Left cardiac atrium (tissue), 4 donors: ENCODE measurements at regions not wholly inside any gene's neighbourhood (a gene's known extent, or its start where the extent isn't known, plus 50 kb on each side); places are given as distances from the start of the nearest gene placed in this dataset.
"Not testable (repeated sequence)": the region's sequence is repeated elsewhere in the genome, so short reads cannot be mapped to it uniquely, and the experiment has no call there.

Experiments used
- ATAC-seq, 2 donors: fragments of 200-7000 bp; cut with Tn5 transposase; one replicate each; pipeline ENCODE4 v1.9.1; 2020; ENCODE audit warnings: mild to moderate bottlenecking in 2 of 2, moderate library complexity in 2 of 2
- DNase-seq: peaks from one replicate; pipeline ENCODE4 v3.0.0-alpha.2; 2020
- intact Hi-C, 2 donors: fragments of 100-400 bp; cut with DNase I; formaldehyde crosslinking; loops; one replicate each; pipeline versions ENCODE4 v1.14.1 to v1.15.1; 2022 to 2023
- donor health status: DM: no; HTN: yes; CAD: no.
- donor health status: DM: no; HTN: yes; CAD: no; lungs with severe emphysema.
- donor health status: DM: yes; HTN: yes; CAD: no.
- donor health status: Dilated cardiomyopathy.

DNA sequence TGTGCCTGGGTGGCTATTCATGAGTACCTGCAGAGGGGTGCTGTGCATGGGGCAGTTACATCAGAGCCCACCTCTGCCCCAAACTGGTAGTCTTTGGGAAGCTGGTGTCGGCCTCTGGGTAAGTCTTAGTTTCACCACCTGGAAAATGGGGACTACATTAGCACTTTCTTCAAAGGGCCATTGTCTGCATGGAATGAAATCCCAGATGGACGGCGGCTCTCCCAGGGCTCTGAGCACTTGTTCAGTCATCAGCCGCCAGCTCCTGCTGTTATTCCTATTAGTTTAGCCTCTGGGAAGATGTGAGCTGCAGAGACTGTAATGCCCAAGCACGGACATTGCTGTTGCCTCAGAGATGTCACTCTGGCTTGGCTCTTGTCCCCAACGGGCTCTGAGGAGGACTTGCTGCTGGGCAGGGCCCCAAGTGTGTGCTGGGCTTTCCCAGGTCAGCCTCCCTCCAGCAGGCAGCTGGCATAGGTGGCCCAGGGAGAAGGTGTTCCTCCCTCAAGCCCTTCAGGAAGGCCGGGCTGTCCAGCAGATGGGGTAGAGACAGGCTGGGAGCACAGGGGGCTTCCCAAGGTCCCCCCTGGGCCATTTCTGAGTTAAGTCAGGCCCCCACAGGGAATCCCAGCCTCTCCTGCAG lies 268.3 kb downstream of the TFAP2C start:
- no peak for ATAC-seq
- intact Hi-C loops: no loop called here
- DNase-seq: no peak

DNA sequence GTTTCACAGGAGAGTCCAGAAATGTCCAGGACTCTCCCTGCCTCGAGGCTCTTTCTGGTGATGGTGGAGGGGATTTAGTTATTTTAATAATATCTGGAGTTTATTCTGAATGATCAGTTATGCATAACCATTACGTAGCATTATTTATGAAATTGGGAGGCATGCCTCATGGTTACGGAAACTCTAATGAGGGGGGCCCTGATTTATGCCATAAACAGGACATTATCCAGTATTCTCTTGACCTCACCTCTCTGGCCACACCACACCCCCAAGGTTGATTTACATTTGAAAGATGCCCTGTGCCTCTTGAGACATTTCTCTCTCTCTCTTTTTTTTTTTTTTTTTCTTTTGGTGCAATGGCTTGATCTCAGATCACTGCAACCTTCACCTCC lies 268.8 kb downstream of the TFAP2C start:
- intact Hi-C loops: no loop called here
- DNase-seq (no peak), ATAC-seq (no peak)

DNA sequence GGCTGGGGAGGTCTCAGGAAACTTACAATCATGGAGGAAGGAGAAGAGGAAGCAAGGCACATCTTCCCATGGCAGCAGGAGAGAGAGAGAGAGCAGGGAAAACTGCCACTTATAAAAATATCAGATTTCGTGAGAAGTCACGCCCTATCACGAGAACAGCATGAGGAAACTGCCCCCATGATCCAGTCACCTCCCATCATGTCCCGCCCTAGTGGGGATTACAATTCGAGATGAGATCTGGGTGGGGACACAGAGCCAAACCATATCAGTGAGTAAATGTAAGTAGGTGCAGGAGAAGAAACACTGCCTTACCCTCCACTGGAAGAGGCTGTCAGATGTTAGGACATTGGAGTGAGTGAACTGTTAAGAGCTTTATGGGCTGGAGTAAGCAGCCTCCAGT lies 270.4 kb downstream of the TFAP2C start:
- DNase-seq (no peak), ATAC-seq (no peak)
- intact Hi-C loops: no loop called here

DNA sequence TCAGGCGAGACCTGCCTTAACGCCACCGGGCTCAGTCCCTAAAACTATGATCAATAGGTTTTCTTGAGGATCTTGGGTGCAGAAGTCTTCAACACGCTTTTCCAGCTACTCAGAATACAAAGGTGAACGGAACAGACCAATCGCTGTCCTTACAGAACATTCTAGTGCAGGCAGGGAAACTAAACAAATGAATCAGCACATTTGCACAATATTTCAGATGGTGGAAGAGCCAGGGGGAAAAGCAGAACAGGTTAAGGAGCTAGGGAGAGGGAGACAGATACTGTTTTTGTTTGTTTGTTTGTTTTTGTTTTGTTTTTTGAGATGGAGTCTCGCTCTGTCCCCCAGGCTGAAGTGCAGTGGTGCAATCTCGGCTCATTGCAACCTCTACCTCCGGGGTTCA lies 271.1 kb downstream of the TFAP2C start:
- ATAC-seq (no peak), DNase-seq (no peak)
- intact Hi-C loops: no loop called here

DNA sequence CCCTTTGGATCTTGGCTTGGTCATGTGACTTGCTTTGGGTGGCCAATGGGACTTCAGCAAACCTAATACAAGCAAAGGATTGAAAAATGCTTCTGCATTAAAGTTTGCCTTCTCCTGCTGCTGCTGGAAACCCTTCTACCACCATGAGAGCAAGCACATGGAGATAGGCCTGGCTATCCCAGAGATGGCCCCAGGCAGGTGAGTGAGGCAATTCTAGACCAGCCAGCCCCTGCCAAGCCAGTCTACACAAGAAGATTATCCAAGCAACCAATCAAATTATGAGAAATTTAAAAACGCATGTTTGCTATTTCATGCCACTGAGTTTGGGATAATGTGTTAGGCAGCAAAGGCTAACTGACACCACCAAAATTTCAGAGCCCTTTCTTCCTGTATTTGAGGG lies 274.3 kb downstream of the TFAP2C start:
- intact Hi-C loops: no loop called here
- ATAC-seq (no peak), DNase-seq (no peak)

DNA sequence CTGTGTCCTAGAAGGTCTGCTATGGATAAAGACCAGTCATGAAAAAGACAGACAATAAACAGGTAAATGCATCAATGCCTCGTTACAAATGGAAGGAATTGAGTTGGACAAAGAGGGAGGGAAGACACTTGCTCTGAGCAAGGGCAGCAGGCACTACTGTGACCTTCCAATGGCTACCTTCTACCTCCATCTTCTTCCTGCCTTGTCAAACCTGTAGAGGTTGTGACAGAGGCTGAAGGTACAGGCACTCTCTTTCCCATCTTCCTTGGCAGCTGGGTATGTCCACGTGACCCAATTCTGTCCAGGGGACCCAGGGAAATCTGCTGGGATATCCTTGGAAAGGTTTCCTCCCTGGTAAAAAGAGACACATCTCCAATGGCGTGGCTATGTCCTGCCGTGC lies 274.8 kb downstream of the TFAP2C start:
- DNase-seq (no peak), ATAC-seq (no peak)
- intact Hi-C loops: no loop called here

DNA sequence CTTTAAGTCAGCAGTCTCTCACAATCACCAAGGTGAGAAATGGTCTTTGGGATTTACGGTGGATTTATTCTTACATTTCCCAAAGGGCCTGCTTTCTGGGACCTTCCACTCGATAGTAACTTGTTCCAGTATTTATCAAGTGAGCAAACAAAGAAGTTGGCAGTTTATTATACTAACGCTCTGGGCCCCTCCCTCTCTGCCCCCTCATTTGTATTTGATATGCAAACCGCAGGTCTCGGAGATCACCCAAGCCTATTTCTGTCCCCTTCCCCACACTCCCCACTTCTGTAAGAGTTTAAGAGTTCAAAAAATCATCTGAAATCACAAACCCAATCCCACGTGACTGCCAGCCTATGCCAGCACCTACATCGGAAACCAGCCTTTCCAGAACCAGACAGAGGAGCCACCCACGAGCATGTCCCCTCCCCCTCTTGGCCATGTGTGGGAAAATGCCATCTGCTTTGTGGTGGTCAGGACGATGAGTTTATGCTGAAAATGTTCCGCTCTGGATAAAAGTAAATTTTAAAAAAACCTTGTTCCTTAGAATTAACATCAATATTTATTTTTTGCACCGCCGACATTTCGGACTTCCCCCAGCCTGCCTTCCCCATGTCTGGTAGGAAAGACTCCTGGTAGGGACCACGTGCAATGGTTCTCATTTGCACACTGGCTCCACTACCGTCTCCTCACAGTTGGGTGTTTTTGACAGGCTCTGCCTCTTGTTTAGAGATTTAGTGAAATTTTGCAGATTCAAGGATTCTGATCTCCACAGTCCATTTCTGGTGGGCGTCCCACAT lies 281.0 kb downstream of the TFAP2C start:
- ATAC-seq (no peak), DNase-seq (no peak)
- intact Hi-C loops: no loop called here

DNA sequence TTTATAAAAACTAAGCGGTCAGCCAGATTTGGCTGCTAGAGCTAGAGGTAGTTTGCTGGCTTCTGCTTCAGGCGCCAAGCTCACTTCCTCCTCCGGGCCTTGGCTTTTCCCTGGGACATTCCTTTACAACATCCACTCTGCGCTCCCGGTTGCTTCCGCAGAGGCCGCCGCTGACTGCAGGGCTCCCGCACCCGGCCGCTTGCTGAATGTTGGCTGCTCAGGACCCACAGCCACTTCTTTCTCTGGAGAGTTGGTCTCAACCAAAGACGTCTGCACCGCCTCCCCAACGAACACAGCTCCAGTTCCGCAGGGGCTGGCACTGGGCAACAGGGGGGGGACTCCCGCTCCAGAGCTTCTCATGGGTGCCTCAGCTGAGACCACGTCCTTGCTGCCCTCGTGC lies 282.8 kb downstream of the TFAP2C start:
- DNase-seq: no peak
- no peak for ATAC-seq
- intact Hi-C loops: no loop called here

DNA sequence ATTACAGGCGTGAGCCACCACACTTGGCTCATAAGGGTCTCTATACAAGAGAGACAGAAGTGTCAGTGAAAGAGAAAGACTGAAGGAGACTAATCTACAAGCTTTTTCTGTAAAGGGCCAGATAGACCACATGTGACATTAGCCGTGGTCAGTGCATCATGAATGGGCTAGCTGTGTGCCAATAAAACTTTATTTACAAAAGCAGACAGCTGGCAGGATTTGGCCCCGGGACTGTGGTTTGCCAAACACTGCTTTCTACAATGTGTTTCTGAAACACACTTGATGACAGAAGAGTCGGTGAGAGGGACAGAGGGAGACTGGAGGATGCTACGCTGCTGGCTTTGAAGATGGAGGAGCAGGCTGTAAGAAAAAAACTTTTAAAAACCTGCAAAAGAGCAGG lies 285.4 kb downstream of the TFAP2C start:
- intact Hi-C loops: no loop called here
- DNase-seq (no peak), ATAC-seq (no peak)

DNA sequence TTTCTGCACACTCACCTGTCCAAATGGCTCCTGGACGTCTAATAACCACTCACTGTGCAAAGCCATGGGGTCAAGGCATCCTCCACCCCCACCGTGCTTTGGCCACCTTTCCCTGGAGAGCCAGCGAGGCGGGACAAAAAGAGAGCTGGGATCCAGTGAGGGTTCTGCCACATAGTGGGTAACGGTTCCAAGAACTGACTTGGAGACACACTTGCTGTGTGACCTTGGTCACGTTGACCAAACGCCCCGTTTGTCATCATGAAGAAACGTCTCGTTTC lies 287.2 kb downstream of the TFAP2C start:
- ATAC-seq: no peak
- intact Hi-C loops: no loop called here
- no peak for DNase-seq

DNA sequence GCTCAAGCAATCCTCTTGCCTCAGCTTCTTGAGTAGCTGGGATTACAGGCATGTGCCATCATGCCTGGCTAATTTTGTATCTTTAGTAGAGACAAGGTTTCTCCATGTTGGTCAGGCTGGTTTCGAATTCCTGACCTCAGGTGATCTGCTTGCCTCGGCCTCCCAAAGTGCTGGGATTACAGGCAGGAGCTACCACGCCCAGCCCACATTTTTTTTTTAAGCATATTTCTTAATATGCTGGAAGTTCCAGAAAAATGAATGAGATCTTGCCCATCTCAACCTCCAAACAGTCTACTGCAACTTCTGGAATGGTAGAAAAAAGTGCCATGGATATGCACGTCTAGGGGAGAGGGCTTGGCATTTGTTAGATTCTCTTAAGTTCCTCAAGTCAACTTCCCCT lies 290.9 kb downstream of the TFAP2C start:
- ATAC-seq, intact Hi-C loops, DNase-seq: not testable (repeated sequence)

DNA sequence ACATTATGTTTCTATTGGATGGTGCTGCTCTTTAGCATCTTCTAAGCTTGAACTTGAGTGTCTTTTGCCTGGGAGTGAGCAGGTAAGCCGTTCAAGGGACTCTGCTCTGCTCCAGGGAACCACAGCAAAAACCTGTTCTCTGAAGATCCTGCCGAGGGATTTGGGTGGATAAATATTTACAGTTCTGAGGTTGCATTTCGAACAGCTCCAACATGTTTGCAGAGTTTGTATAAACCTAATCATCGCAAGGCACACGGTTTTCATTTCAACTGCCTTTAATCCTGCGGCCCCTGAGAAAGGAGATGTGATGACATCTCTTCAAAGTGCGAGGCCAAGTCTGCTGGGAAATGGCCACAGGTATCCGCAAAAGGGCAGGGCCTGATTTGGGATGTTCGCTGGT lies 293.4 kb downstream of the TFAP2C start:
- ATAC-seq (no peak), DNase-seq (no peak)
- intact Hi-C loops: no loop called here

DNA sequence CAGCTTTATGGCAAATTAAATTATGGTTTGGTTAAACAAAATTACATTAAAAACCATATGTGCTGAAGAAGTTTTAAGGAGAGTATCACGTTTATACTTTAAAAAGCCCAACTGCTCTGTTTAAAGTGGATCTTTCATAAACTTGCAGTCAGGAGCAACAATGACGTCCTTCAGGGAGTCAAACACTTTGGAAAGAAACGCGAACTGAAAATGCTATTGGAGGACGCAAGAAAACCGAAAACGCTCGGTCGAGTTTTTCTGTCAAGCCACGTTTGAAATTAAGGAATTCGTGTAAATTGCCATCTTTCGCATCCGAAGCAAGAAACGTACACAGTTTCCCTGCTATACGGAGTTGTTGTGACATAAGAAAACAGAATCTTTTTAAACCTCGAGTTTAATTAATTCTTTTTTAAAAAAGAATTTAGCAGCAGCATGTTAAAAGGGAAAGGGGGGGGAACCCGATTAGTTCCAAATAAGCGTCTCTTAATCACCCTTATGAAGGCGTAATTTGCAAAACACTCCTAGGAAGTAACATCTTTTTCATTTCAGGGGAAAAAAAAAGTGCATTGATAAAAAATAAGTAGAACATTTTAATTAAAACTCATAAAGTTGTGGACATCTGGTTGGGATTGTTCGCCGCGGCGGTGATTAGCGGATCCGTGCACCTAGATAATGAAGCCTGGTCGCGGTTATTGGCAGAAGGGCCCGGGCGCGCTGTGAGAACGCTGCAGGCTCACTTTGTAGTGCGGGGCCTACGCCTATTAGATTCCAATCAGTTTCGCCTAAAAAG lies 295.4 kb downstream of the TFAP2C start:
- intact Hi-C loops: no loop called here
- no peak for ATAC-seq

DNA sequence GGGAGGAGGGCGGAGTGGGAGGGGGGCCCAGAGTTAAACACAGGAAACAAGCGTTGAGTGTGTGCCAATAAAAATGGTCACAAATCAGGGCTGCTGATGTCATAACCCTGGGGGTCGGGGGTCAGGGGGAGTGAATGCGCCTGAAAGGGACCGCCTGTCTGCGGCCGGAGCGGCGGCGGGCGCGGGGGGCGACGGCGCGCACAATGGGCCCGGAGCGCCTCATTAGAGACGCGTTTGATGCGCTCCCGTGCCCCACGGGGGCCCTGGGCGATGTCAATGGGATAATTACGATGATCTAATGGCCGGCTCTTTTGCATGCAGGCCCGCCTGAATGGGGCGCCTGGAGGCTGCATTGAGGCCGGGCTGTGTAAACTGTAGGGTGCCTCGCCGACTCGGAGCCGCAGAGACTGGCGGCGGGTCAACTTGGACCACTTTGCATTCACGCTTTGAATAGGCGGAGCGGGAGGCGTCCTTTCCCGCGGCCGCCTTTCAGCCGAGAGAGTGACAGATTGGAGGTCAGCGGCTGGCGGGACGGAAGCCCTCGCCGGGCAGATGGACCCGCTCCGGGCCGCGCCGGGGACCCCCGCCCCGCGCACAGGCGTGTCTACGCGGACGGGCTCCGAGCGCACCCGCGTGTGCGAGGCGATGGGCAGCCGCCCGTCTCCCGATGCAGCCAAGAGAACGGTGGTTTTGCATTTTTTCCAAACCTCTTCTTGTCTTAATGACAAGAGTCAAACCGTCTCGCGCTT lies 296.1 kb downstream of the TFAP2C start:
- ATAC-seq: no peak
- no peak for DNase-seq
- intact Hi-C loops: no loop called here

More for the DNA sequence above, 295.4 kb downstream of the TFAP2C start:
- no peak for DNase-seq

DNA sequence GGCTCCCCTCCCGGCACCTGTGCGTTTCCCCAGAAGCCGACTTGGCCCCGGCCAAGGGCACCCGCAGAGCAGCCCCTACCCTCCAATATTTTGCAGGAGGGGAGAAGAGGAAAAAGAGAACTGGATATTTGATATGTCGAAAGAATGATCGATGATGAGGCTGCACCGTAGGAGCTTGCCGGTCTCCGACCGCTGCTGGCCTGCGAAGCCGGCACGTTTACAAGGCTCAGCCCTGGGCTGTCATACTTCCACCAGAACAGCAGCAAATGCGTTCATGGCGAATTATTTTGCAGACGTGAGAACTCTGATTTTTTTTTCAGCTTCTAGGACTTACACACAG lies 296.7 kb downstream of the TFAP2C start:
- intact Hi-C loops: no loop called here

DNA sequence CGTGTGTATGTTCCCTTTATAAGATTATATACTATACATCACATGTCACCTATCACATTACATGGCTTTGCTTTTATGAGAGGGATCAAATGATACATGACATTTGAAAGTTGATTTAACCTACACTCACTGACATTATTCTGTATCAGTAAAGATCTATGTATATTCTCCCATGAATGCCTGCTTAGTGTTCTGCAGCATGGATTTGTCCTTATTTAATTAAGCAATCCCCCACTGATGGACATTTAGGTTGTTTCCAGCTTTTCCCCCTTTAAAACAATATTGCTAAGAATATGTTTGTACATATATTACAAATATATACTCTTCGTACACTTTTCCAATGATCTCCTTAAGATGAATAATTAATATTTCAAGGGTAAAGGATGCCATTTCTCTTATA lies 297.4 kb downstream of the TFAP2C start:
- ATAC-seq: no peak
- DNase-seq: no peak
- intact Hi-C loops: no loop called here

More for the DNA sequence above, 296.7 kb downstream of the TFAP2C start:
- ATAC-seq (no peak), DNase-seq (no peak)

DNA sequence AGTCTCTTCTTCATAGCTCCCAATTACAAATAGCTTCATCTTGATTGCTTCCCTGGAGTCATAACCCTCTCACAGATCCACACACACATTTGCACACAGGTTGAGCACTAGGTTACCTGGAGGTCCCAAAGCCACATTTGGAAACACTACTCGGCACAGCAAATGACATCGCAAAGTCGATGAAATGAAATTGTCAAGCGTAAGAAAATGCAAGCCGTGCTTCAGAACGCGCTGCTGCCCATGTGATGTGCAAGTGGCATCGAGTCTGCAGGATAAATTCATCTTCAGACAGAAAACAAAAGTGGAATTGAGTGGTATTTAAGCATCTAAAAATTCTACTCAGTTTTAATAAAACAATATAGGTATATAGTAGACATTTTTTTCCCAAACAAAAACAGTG lies 298.0 kb downstream of the TFAP2C start:
- intact Hi-C loops: no loop called here
- DNase-seq (no peak), ATAC-seq (no peak)

DNA sequence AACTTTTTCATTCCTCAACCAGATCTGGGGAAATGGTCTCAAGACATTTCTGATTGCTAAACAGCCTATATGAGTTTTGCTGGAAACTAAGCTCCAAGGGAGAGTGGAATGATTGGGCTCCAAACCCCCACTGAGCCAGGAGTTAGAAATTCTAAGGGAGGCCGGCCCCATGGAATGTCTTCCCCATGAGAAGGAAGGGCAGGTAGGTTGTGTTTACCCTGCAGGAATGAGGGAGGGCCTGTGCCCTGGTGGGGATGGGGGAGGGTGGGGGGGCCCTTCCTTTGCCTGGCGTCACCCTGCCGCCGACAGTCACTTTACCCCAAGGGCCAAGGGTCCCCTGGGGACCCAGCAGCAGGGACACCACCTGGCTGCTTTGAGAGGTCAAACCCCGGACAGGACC lies 298.9 kb downstream of the TFAP2C start:
- no peak for ATAC-seq
- intact Hi-C loops: no loop called here
- no peak for DNase-seq

DNA sequence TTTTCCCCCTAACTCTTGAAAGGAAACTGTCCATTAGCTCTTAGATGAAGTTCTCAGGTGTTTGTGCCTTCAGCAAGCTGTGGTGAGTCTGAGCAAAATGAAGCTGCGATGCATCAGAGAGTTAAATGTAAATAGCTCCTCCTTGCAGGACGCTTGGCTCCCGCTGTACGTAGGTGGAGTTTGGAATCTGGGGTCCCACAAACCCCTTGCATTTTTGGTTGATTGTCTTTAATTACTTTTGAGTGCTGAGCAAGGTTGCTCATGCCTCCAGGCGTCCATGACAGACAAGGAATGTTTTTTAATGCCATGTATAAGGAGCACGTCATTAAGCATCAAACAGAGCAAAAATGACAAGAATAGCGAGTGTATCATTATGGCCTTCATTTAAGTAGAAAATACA lies 300.5 kb downstream of the TFAP2C start:
- no peak for ATAC-seq
- intact Hi-C loops: no loop called here

DNA sequence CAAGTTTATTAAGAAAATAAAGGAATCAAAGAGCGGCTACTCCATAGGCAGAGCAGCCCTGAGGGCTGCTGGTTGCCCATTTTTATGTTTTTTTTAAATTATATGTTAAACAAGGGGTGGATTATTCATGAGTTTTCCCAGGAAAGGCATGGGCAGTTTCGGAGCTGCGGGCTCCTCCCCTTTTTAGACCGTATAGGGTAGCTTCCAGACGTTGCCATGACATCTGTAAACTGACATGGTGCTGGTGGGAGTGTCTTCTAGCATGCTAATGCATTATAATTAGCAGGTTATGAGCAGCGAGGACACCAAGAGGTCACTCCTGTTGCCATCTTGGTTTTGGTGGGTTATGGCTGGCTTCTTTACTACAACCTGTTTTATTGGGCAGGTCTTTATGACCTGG lies 301.8 kb downstream of the TFAP2C start:
- intact Hi-C loops: no loop called here
- DNase-seq (no peak), ATAC-seq (no peak)

More for the DNA sequence above, 300.5 kb downstream of the TFAP2C start:
- no peak for DNase-seq
